Posterior cingulate gyrus (tissue), 11 donors: ENCODE measurements at regions not wholly inside any gene's neighbourhood (a gene's known extent, or its start where the extent isn't known, plus 50 kb on each side); places are given as distances from the start of the nearest gene placed in this dataset.

Source experiments
- DNase-seq, 10 donors: peaks; one replicate each; pipeline versions ENCODE4 v3.0.0 to v3.0.0-alpha.2; 2020 to 2021; ENCODE audit warnings: mixed read lengths in 3 of 10
- intact Hi-C: fragments of 100-400 bp; cut with DNase I; formaldehyde crosslinking; loops from one replicate; pipeline ENCODE4 v1.15.1; 2023

GRCh38 chr18:73750052-73750451 lies 397.6 kb downstream of the FBXO15 start:
- DNase-seq, result no peak
- intact Hi-C loops, result no loop called here

GRCh38 chr18:73749304-73749703 lies 398.3 kb downstream of the FBXO15 start:
- intact Hi-C loops, result no loop called here
- DNase-seq, result no peak

GRCh38 chr18:73748731-73749130 lies 398.9 kb downstream of the FBXO15 start:
- DNase-seq, result no peak
- intact Hi-C loops, result no loop called here

- intact Hi-C loops, result no loop called here
- DNase-seq, result no peak
These were observed 401.5 kb downstream of the FBXO15 start for GRCh38 chr18:73746101-73746500.

GRCh38 chr18:73742957-73743356 lies 404.7 kb downstream of the FBXO15 start:
- no peak for DNase-seq
- intact Hi-C loops, result no loop called here

GRCh38 chr18:73741946-73742345 lies 405.7 kb downstream of the FBXO15 start:
- no peak for DNase-seq
- intact Hi-C loops, result no loop called here

GRCh38 chr18:73739098-73739497 lies 408.5 kb downstream of the FBXO15 start:
- intact Hi-C loops, result no loop called here
- DNase-seq, result no peak

- intact Hi-C loops, result no loop called here
- no peak for DNase-seq
These were observed 409.6 kb downstream of the FBXO15 start for GRCh38 chr18:73737990-73738389.

GRCh38 chr18:73735836-73736235 lies 411.8 kb downstream of the FBXO15 start:
- peak in 5 of 10 donors; percentile 13 to 80 (median 36) for DNase-seq
- intact Hi-C loops, result no loop called here

GRCh38 chr18:73733806-73734314 lies 413.8 kb downstream of the FBXO15 start:
- DNase-seq, result no peak
- intact Hi-C loops, result no loop called here

GRCh38 chr18:73733376-73733775 lies 414.3 kb downstream of the FBXO15 start:
- DNase-seq, result no peak
- intact Hi-C loops, result no loop called here

GRCh38 chr18:73728657-73729056 lies 419.0 kb downstream of the FBXO15 start:
- intact Hi-C loops, result no loop called here
- DNase-seq, result no peak

GRCh38 chr18:73724958-73725357 lies 422.7 kb downstream of the FBXO15 start:
- DNase-seq, result no peak
- intact Hi-C loops, result no loop called here

GRCh38 chr18:73719611-73720010 lies 428.0 kb downstream of the FBXO15 start:
- peak in 1 of 10 donors; percentile 18 for DNase-seq
- intact Hi-C loops, result no loop called here

- DNase-seq, result no peak
- intact Hi-C loops, result no loop called here
These were observed 430.1 kb downstream of the FBXO15 start for GRCh38 chr18:73717570-73717969.

- intact Hi-C loops, result no loop called here
- peak in 2 of 10 donors; percentile 59 to 62 for DNase-seq
These were observed 432.4 kb downstream of the FBXO15 start for GRCh38 chr18:73715210-73715670.

- no peak for DNase-seq
- intact Hi-C loops, result no loop called here
These were observed 433.2 kb downstream of the FBXO15 start for GRCh38 chr18:73714466-73714865.

- DNase-seq, result no peak
- intact Hi-C loops, result no loop called here
These were observed 436.4 kb downstream of the FBXO15 start for GRCh38 chr18:73711256-73711655.

GRCh38 chr18:73708591-73708990 lies 439.0 kb downstream of the FBXO15 start:
- intact Hi-C loops, result no loop called here
- peak in 2 of 10 donors; percentile 64 to 87 for DNase-seq

- DNase-seq, result no peak
- intact Hi-C loops, result no loop called here
These were observed 440.6 kb downstream of the FBXO15 start for GRCh38 chr18:73707035-73707434.

- intact Hi-C loops, result no loop called here
- no peak for DNase-seq
These were observed 450.3 kb downstream of the FBXO15 start for GRCh38 chr18:73697353-73697752.

- intact Hi-C loops, result no loop called here
- no peak for DNase-seq
These were observed 450.9 kb downstream of the FBXO15 start for GRCh38 chr18:73696698-73697097.

- intact Hi-C loops, result no loop called here
- DNase-seq, result no peak
These were observed 451.5 kb downstream of the FBXO15 start for GRCh38 chr18:73696171-73696570.
